GM12874 (cell line): ENCODE measurements at regions not wholly inside any gene's neighbourhood (a gene's known extent, or its start where the extent isn't known, plus 50 kb on each side); places are given as distances from the start of the nearest gene placed in this dataset.

ENCODE experiments used
- CTCF ChIP-seq: IDR thresholded peaks from 2 replicates; pipeline ENCODE4 v1.5.1; 2011; ENCODE audit warnings: low read depth, mild to moderate bottlenecking, control low read depth, low read length, moderate library complexity; ENCODE audit not compliant: insufficient read depth

GRCh38 chr4:147339100-147339499 is 141.8 kb upstream of the EDNRA start:
- no peak for TF ChIP-seq CTCF

GRCh38 chr4:147340111-147340510 is 140.8 kb upstream of the EDNRA start:
- TF ChIP-seq CTCF, result no peak

- no peak for TF ChIP-seq CTCF
These were observed 140.2 kb upstream of the EDNRA start for GRCh38 chr4:147340591-147341120.

- TF ChIP-seq CTCF, result no peak
These were observed 137.2 kb upstream of the EDNRA start for GRCh38 chr4:147343692-147344091.

- TF ChIP-seq CTCF, result no peak
These were observed 135.2 kb upstream of the EDNRA start for GRCh38 chr4:147345662-147346061.

- no peak for TF ChIP-seq CTCF
These were observed 133.7 kb upstream of the EDNRA start for GRCh38 chr4:147347217-147347616.

- TF ChIP-seq CTCF, result no peak
These were observed 131.7 kb upstream of the EDNRA start for GRCh38 chr4:147349193-147349592.
